PC-3 (cell line): ENCODE measurements at regions not wholly inside any gene's neighbourhood (a gene's known extent, or its start where the extent isn't known, plus 50 kb on each side); places are given as distances from the start of the nearest gene placed in this dataset.

ENCODE experiments used
- ATAC-seq: fragments of 200-7000 bp; cut with Tn5 transposase; 2 replicates; pipeline ENCODE4 v1.9.1; 2020; ENCODE audit warnings: mild to moderate bottlenecking, moderate library complexity
- BruUV-seq: library from RNA; stranded (reverse); fragments of 400-500 nt; replicated peaks from 2 replicates; lab custom pipeline; 2021; lab: Mats Ljungman, UMichigan
- CTCF ChIA-PET: fragments of 300-600 bp; sonication (Branson Sonifier 250); formaldehyde crosslinking; loops from one replicate; lab custom pipeline; 2022; ENCODE audit warnings: antibody characterized with exemption; lab: Charles Lee
- POLR2A ChIA-PET: fragments of 300-600 bp; sonication (Branson Sonifier 250); formaldehyde crosslinking; loops from one replicate; lab custom pipeline; 2022; ENCODE audit warnings: antibody characterized with exemption; ENCODE audit not compliant: unreplicated experiment; lab: Charles Lee
- DNase-seq: peaks from one replicate; pipeline ENCODE4 v3.0.0-alpha.2; 2015
- H2AFZ ChIP-seq: fragments of 300-600 bp; sonication (generic); 2 replicates; pipeline ENCODE4 v1.6.0; 2016; ENCODE audit warnings: antibody characterized with exemption, low read length
- H3F3A ChIP-seq: fragments of 300-600 bp; sonication (generic); one replicate; pipeline ENCODE4 v1.6.0; 2017; ENCODE audit warnings: antibody characterized with exemption, low read length, control low read depth, mild to moderate bottlenecking; ENCODE audit not compliant: unreplicated experiment
- H3K27ac ChIP-seq: fragments of 300-600 bp; sonication (generic); 2 replicates; pipeline ENCODE4 v1.5.1; 2016; ENCODE audit warnings: mild to moderate bottlenecking, low read length
- H3K27me3 ChIP-seq: fragments of 300-600 bp; sonication (generic); 2 replicates; pipeline ENCODE4 v1.6.1; 2016; ENCODE audit warnings: low read length, mixed read lengths
- H3K36me3 ChIP-seq: fragments of 300-600 bp; sonication (generic); 2 replicates; pipeline ENCODE4 v1.6.1; 2016; ENCODE audit warnings: low read depth, mixed run types, low read length, mixed read lengths
- H3K4me1 ChIP-seq: fragments of 300-600 bp; sonication (generic); 2 replicates; pipeline ENCODE4 v1.5.1; 2016; ENCODE audit warnings: low read length; ENCODE audit not compliant: insufficient read depth
- H3K4me2 ChIP-seq: fragments of 300-600 bp; sonication (generic); 2 replicates; pipeline ENCODE4 v1.6.0; 2016; ENCODE audit warnings: low read length
- H3K4me3 ChIP-seq: fragments of 300-600 bp; sonication (generic); 2 replicates; pipeline ENCODE4 v1.5.1; 2016; ENCODE audit warnings: mild to moderate bottlenecking, low read length, mixed read lengths
- H3K79me2 ChIP-seq: fragments of 300-600 bp; sonication (generic); 2 replicates; pipeline ENCODE4 v1.6.1; 2017; ENCODE audit warnings: low read length, mixed read lengths
- H3K9ac ChIP-seq: fragments of 300-600 bp; sonication (generic); 2 replicates; pipeline ENCODE4 v1.6.0; 2016; ENCODE audit warnings: mild to moderate bottlenecking, low read length
- H3K9me2 ChIP-seq: fragments of 300-600 bp; sonication (generic); replicated peaks from 2 replicates; pipeline ENCODE4 v1.6.1; 2016; ENCODE audit warnings: mixed run types, low read length, mixed read lengths
- H3K9me3 ChIP-seq: fragments of 300-600 bp; sonication (generic); 2 replicates; pipeline ENCODE4 v1.6.1; 2016; ENCODE audit warnings: low read length, mixed read lengths
- H4K20me1 ChIP-seq: fragments of 300-600 bp; sonication (generic); 2 replicates; pipeline ENCODE4 v1.6.1; 2016; ENCODE audit warnings: low read length, mixed read lengths
- EZH2 ChIP-seq: fragments of 300-600 bp; sonication (generic); IDR thresholded peaks from one replicate; pipeline ENCODE4 v1.6.1; 2017; ENCODE audit warnings: antibody characterized with exemption, mild to moderate bottlenecking, low read length; ENCODE audit not compliant: unreplicated experiment
- EZH2phosphoT487 ChIP-seq: fragments of 300-600 bp; sonication (generic); IDR thresholded peaks from 2 replicates; pipeline ENCODE4 v1.6.1; 2018; ENCODE audit warnings: mild to moderate bottlenecking, antibody characterized with exemption, low read length, borderline replicate concordance
- intact Hi-C: fragments of 100-400 bp; cut with micrococcal nuclease; formaldehyde crosslinking; loops from 2 replicates; pipeline ENCODE4 v1.9.0; 2023
- TF ChIP-seq, protein P1 (sequence below): fragments of 300-600 bp; sonication (generic); conservative IDR thresholded peaks from 2 replicates; pipeline ENCODE4 v1.5.1; 2017; ENCODE audit warnings: antibody characterized with exemption, low read depth, mild to moderate bottlenecking, low read length

DNA sequence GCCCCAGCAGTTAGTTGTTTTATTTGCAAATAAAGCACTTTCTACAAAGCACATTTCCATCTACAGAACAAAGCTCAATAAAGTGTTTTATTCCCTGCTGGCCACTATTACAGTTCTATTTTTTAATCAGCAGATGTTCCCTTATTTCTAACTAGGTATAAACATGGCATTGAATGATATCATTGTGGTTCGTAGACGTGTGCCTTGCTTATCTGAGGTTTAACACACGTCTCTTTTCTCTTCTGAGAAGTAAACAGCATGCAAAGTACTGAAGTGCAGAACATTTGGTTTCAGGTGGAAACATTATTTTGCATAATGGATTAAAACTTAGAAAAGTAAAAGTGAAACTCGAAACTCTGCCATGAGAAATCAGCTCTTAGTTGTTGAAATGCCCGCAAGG is 1989.3 kb upstream of the WWC1 start:
- no peak overlapping the region for H3K27ac ChIP-seq
- no peaks in the 10 kb centered on the region for H4K20me1 ChIP-seq
- no peaks in the 10 kb centered on the region for H3K9me3 ChIP-seq
- H3K4me2 ChIP-seq: no peak overlapping the region
- H3K9ac ChIP-seq: no peak overlapping the region
- no peaks in the 10 kb centered on the region for H3K79me2 ChIP-seq
- no peaks in the 10 kb centered on the region for H3F3A ChIP-seq
- H3K27me3 ChIP-seq: no peaks in the 10 kb centered on the region
- no peak overlapping the region for H3K4me3 ChIP-seq
- TF ChIP-seq, protein P1, sequence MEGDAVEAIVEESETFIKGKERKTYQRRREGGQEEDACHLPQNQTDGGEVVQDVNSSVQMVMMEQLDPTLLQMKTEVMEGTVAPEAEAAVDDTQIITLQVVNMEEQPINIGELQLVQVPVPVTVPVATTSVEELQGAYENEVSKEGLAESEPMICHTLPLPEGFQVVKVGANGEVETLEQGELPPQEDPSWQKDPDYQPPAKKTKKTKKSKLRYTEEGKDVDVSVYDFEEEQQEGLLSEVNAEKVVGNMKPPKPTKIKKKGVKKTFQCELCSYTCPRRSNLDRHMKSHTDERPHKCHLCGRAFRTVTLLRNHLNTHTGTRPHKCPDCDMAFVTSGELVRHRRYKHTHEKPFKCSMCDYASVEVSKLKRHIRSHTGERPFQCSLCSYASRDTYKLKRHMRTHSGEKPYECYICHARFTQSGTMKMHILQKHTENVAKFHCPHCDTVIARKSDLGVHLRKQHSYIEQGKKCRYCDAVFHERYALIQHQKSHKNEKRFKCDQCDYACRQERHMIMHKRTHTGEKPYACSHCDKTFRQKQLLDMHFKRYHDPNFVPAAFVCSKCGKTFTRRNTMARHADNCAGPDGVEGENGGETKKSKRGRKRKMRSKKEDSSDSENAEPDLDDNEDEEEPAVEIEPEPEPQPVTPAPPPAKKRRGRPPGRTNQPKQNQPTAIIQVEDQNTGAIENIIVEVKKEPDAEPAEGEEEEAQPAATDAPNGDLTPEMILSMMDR: no peak
- no peak for TF ChIP-seq EZH2phosphoT487
- TF ChIP-seq EZH2: no peak
- H2AFZ ChIP-seq: no peak overlapping the region
- ATAC-seq (no peak), DNase-seq (no peak)
- no peaks in the 10 kb centered on the region for H3K4me1 ChIP-seq
- intact Hi-C loops: no loop called here
- POLR2A ChIA-PET: no interaction called here
- H3K36me3 ChIP-seq: no peaks in the 10 kb centered on the region
- CTCF ChIA-PET: no interaction called here
- H3K9me2 ChIP-seq: no peaks in the 10 kb centered on the region
- no TSS peak for BruUV-seq

DNA sequence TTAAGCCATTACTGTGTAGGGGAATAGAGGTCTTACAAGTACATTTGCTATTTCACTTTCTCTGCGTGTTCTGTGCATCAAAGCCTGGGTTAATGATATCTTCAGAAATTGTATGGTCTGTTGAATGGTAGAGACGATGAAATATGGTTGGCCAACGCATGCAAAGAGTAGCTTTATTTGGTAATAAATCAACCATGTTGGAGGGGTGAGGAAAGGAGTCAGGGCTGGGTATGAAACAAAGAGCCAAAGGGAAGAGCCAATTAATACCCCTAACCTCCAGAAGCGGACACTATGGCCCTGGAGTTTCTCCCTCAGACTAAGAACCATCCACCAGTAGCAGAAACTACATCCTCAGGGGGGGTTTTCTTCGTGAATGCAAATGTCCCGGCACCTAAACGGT is 1974.0 kb upstream of the WWC1 start:
- POLR2A ChIA-PET: no interaction called here

DNA sequence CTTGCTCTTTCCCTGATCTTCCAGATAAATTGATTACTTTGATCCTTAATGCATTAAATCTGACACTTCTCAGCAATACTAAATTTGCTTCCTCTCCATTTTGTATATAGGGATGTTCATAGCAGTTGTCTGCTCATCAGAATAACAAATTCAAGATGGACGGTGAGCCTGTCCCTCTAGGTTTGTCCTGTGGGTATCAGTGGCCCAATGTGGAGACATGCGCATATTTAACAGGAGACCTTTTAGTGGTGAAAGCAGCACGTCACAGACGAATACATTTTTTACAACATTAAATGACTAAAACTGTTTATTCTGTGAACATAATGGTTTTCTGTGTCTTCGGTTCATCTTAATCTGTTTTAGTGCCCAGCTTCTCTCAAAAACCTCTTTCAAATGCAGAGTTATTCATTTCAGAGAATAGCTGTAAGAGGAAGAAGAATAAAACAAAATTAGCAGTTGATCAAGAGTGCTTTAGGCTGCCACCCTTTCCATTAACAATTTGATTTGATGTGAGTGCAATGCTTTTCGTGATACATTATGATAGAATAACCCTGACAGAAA is 1970.4 kb upstream of the WWC1 start:
- ATAC-seq: no peak

More for the DNA sequence above, 1974.0 kb upstream of the WWC1 start:
- Histone ChIP-seq H3F3A (no peaks in the 10 kb centered on the region), H3K27me3 (no peaks in the 10 kb centered on the region), H3K9me2 (no peaks in the 10 kb centered on the region), H3K9ac (no peak overlapping the region), H4K20me1 (no peaks in the 10 kb centered on the region), H2AFZ (no peak overlapping the region), H3K79me2 (no peaks in the 10 kb centered on the region), H3K4me3 (no peak overlapping the region), H3K36me3 (no peaks in the 10 kb centered on the region), H3K4me2 (no peak overlapping the region), H3K4me1 (no peaks in the 10 kb centered on the region), H3K27ac (no peak overlapping the region), H3K9me3 (no peaks in the 10 kb centered on the region)
- intact Hi-C loops: no loop called here
- ATAC-seq (no peak), DNase-seq (no peak)
- BruUV-seq: no TSS peak
- no peak for TF ChIP-seq EZH2phosphoT487
- no peak for TF ChIP-seq EZH2
- TF ChIP-seq, protein P1: no peak
- CTCF ChIA-PET: no interaction called here

More for the DNA sequence above, 1970.4 kb upstream of the WWC1 start:
- H3K27ac ChIP-seq: no peak overlapping the region
- no peaks in the 10 kb centered on the region for H3K9me3 ChIP-seq
- ChIA-PET POLR2A (no interaction called here), CTCF (no interaction called here)
- no peaks in the 10 kb centered on the region for H3K27me3 ChIP-seq
- H2AFZ ChIP-seq: no peak overlapping the region
- H3K4me3 ChIP-seq: no peak overlapping the region
- no peak for DNase-seq
- H3K79me2 ChIP-seq: no peaks in the 10 kb centered on the region
- intact Hi-C loops: no loop called here
- no peaks in the 10 kb centered on the region for H3K36me3 ChIP-seq
- no peaks in the 10 kb centered on the region for H3K4me1 ChIP-seq
- no peaks in the 10 kb centered on the region for H4K20me1 ChIP-seq
- no peak overlapping the region for H3K9ac ChIP-seq
- H3F3A ChIP-seq: no peaks in the 10 kb centered on the region
- no TSS peak for BruUV-seq
- TF ChIP-seq EZH2phosphoT487: no peak
- TF ChIP-seq, protein P1: no peak
- no peaks in the 10 kb centered on the region for H3K9me2 ChIP-seq
- H3K4me2 ChIP-seq: no peak overlapping the region
